A673 (cell line): ENCODE measurements at regions not wholly inside any gene's neighbourhood (a gene's known extent, or its start where the extent isn't known, plus 50 kb on each side); places are given as distances from the start of the nearest gene placed in this dataset.

Source experiments
- EZH2 ChIP-seq: fragments of 200-600 bp; sonication (generic); IDR thresholded peaks from 2 replicates; pipeline ENCODE4 v1.6.1; 2017; ENCODE audit warnings: borderline replicate concordance, low read depth, mild to moderate bottlenecking, mixed read lengths, antibody characterized with exemption, low read length; ENCODE audit not compliant: poor library complexity, severe bottlenecking
- TF ChIP-seq, protein P1 (sequence below): fragments of 300-800, 200-600 bp; sonication (generic); conservative IDR thresholded peaks from 2 replicates; pipeline ENCODE4 v1.5.1; 2017; ENCODE audit warnings: low read depth, mild to moderate bottlenecking, antibody characterized with exemption, low read length, moderate library complexity, mixed read lengths

DNA sequence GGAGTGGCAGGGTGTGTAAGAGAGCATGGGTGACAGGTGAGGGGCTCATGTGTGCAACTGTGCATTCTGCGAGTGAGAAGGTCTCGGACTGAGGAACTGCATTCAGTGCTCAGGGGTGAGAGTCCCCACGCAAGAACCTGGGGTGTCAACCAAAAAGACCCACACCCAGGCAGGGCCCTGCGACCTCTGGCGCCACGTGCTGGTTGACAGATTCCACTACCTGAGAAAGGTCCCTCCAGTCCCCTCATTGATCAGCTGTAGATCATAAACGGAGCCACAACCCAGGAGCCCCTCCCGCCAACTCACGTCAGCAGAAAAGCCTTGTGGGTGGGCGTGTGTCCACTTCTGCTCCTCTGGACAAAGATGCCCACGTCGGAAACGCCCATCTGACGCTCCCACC lies 98.7 kb downstream of the ASCL4 start:
- TF ChIP-seq, protein P1, sequence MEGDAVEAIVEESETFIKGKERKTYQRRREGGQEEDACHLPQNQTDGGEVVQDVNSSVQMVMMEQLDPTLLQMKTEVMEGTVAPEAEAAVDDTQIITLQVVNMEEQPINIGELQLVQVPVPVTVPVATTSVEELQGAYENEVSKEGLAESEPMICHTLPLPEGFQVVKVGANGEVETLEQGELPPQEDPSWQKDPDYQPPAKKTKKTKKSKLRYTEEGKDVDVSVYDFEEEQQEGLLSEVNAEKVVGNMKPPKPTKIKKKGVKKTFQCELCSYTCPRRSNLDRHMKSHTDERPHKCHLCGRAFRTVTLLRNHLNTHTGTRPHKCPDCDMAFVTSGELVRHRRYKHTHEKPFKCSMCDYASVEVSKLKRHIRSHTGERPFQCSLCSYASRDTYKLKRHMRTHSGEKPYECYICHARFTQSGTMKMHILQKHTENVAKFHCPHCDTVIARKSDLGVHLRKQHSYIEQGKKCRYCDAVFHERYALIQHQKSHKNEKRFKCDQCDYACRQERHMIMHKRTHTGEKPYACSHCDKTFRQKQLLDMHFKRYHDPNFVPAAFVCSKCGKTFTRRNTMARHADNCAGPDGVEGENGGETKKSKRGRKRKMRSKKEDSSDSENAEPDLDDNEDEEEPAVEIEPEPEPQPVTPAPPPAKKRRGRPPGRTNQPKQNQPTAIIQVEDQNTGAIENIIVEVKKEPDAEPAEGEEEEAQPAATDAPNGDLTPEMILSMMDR = no peak
- no peak for TF ChIP-seq EZH2
